T follicular helper cell (primary cell): ENCODE measurements at regions not wholly inside any gene's neighbourhood (a gene's known extent, or its start where the extent isn't known, plus 50 kb on each side); places are given as distances from the start of the nearest gene placed in this dataset.
"Not testable (repeated sequence)": the region's sequence is repeated elsewhere in the genome, so short reads cannot be mapped to it uniquely, and the experiment has no call there.

Experiments used
- DNase-seq: peaks from one replicate; pipeline ENCODE4 v3.0.0-alpha.2; 2020; ENCODE audit warnings: low read depth

- no peak for DNase-seq
These were observed 110.3 kb upstream of the PRSS16 start for GRCh38 chr6:27136978-27137814.

- DNase-seq: no peak
These were observed 109.1 kb upstream of the PRSS16 start for GRCh38 chr6:27138406-27138805.

- DNase-seq: peak; percentile 32
These were observed 108.4 kb upstream of the PRSS16 start for GRCh38 chr6:27138837-27139755.

GRCh38 chr6:27139756-27140579 lies 107.5 kb upstream of the PRSS16 start:
- no peak for DNase-seq

- DNase-seq: no peak
These were observed 106.4 kb upstream of the PRSS16 start for GRCh38 chr6:27140999-27141528.

GRCh38 chr6:27141529-27142015 lies 105.9 kb upstream of the PRSS16 start:
- no peak for DNase-seq

GRCh38 chr6:27143020-27143388 lies 104.5 kb upstream of the PRSS16 start:
- not testable (repeated sequence) for DNase-seq

- no peak for DNase-seq
These were observed 104.0 kb upstream of the PRSS16 start for GRCh38 chr6:27143474-27144026.

GRCh38 chr6:27144740-27145079 lies 102.8 kb upstream of the PRSS16 start:
- DNase-seq: no peak

- peak; percentile 64 for DNase-seq
These were observed 101.6 kb upstream of the PRSS16 start for GRCh38 chr6:27145731-27146455.

- not testable (repeated sequence) for DNase-seq
These were observed 101.1 kb upstream of the PRSS16 start for GRCh38 chr6:27146456-27146705.

GRCh38 chr6:27146706-27147505 lies 100.6 kb upstream of the PRSS16 start:
- peak; percentile 63 for DNase-seq

- no peak for DNase-seq
These were observed 99.1 kb upstream of the PRSS16 start for GRCh38 chr6:27148404-27148795.

GRCh38 chr6:27149150-27149549 lies 98.4 kb upstream of the PRSS16 start:
- no peak for DNase-seq

- DNase-seq: no peak
These were observed 92.8 kb upstream of the PRSS16 start for GRCh38 chr6:27154696-27155095.

- no peak for DNase-seq
These were observed 90.5 kb upstream of the PRSS16 start for GRCh38 chr6:27156874-27157458.

GRCh38 chr6:27157459-27158315 lies 89.8 kb upstream of the PRSS16 start:
- DNase-seq: peak; percentile 73

- no peak for DNase-seq
These were observed 89.2 kb upstream of the PRSS16 start for GRCh38 chr6:27158316-27158643.

- no peak for DNase-seq
These were observed 87.8 kb upstream of the PRSS16 start for GRCh38 chr6:27159725-27160124.
